ENCODE measurements at regions not wholly inside any gene's neighbourhood (a gene's known extent, or its start where the extent isn't known, plus 50 kb on each side); places are given as distances from the start of the nearest gene placed in this dataset.
"Not testable (repeated sequence)": the region's sequence is repeated elsewhere in the genome, so short reads cannot be mapped to it uniquely, and the experiment has no call there.

GRCh38 chr5:103860327-103860726 is 297.7 kb upstream of the NUDT12 start:
- no peak overlapping the region for H3K4me3 ChIP-seq (ENCODE audit: low read depth, low read length)
- no peak for TF ChIP-seq CTCF (IDR thresholded peaks at IDR 0.05; ENCODE audit: low read depth, low read length)
- in situ Hi-C loops (cut with HindIII; ENCODE audit: low sequenced_read_pairs) = no loop called here
- DNase-seq (ENCODE audit: low read depth, low spot score) = no peak

GRCh38 chr5:103858367-103858766 is 295.8 kb upstream of the NUDT12 start:
- DNase-seq (ENCODE audit: low read depth, low spot score); H3K4me3 ChIP-seq (ENCODE audit: low read depth, low read length); in situ Hi-C loops (cut with HindIII; ENCODE audit: low sequenced_read_pairs): not testable (repeated sequence)

- in situ Hi-C loops (cut with HindIII; ENCODE audit: low sequenced_read_pairs) = no loop called here
- no peak for TF ChIP-seq CTCF (IDR thresholded peaks at IDR 0.05; ENCODE audit: low read depth, low read length)
- no peak overlapping the region for H3K4me3 ChIP-seq (ENCODE audit: low read depth, low read length)
- no peak for DNase-seq (ENCODE audit: low read depth, low spot score)
These were observed 288.5 kb upstream of the NUDT12 start for GRCh38 chr5:103851091-103851490.

GRCh38 chr5:103849934-103850333 is 287.3 kb upstream of the NUDT12 start:
- in situ Hi-C loops (cut with HindIII; ENCODE audit: low sequenced_read_pairs) = no loop called here
- peak; percentile 94 for DNase-seq (ENCODE audit: low read depth, low spot score)

GRCh38 chr5:103847060-103847459 is 284.5 kb upstream of the NUDT12 start:
- peak; percentile 25 for DNase-seq (ENCODE audit: low read depth, low spot score)
- in situ Hi-C loops (cut with HindIII; ENCODE audit: low sequenced_read_pairs) = no loop called here
- TF ChIP-seq CTCF (IDR thresholded peaks at IDR 0.05; ENCODE audit: low read depth, low read length) = no peak
- H3K4me3 ChIP-seq (ENCODE audit: low read depth, low read length) = no peak overlapping the region

More at GRCh38 chr5:103849934-103850333, 287.3 kb upstream of the NUDT12 start:
- no peak overlapping the region for H3K4me3 ChIP-seq (ENCODE audit: low read depth, low read length)
- TF ChIP-seq CTCF (IDR thresholded peaks at IDR 0.05; ENCODE audit: low read depth, low read length) = no peak

- in situ Hi-C loops (cut with HindIII; ENCODE audit: low sequenced_read_pairs) = no loop called here
- no peak for TF ChIP-seq CTCF (IDR thresholded peaks at IDR 0.05; ENCODE audit: low read depth, low read length)
- DNase-seq (ENCODE audit: low read depth, low spot score) = no peak
These were observed 280.3 kb upstream of the NUDT12 start for GRCh38 chr5:103842936-103843335.

GRCh38 chr5:103840600-103840999 is 278.0 kb upstream of the NUDT12 start:
- TF ChIP-seq CTCF (IDR thresholded peaks at IDR 0.05; ENCODE audit: low read depth, low read length) = no peak
- no peak for DNase-seq (ENCODE audit: low read depth, low spot score)
- in situ Hi-C loops (cut with HindIII; ENCODE audit: low sequenced_read_pairs) = no loop called here
- no peak overlapping the region for H3K4me3 ChIP-seq (ENCODE audit: low read depth, low read length)

More at GRCh38 chr5:103842936-103843335, 280.3 kb upstream of the NUDT12 start:
- no peak overlapping the region for H3K4me3 ChIP-seq (ENCODE audit: low read depth, low read length)
